ENCODE measurements at regions not wholly inside any gene's neighbourhood (a gene's known extent, or its start where the extent isn't known, plus 50 kb on each side); places are given as distances from the start of the nearest gene placed in this dataset.

GRCh38 chr1:172926070-172926469 is 124.7 kb downstream of the TNFSF18 start:
- no peak overlapping the region for H3K4me3 ChIP-seq (ENCODE audit: control insufficient read depth, low read depth, low read length)

GRCh38 chr1:172928412-172928811 is 122.3 kb downstream of the TNFSF18 start:
- no peak for TF ChIP-seq CTCF (conservative IDR thresholded peaks at IDR 0.05; ENCODE audit: control insufficient read depth, insufficient read depth, low read depth, low read length)
- no peak overlapping the region for H3K4me3 ChIP-seq (ENCODE audit: control insufficient read depth, low read depth, low read length)
- DNase-seq (ENCODE audit: low read depth): peak; percentile 92

More at GRCh38 chr1:172926070-172926469, 124.7 kb downstream of the TNFSF18 start:
- DNase-seq (ENCODE audit: low read depth): no peak
- no peak for TF ChIP-seq CTCF (conservative IDR thresholded peaks at IDR 0.05; ENCODE audit: control insufficient read depth, insufficient read depth, low read depth, low read length)

- no peak overlapping the region for H3K4me3 ChIP-seq (ENCODE audit: control insufficient read depth, low read depth, low read length)
- DNase-seq (ENCODE audit: low read depth): peak; percentile 79
- no peak for TF ChIP-seq CTCF (conservative IDR thresholded peaks at IDR 0.05; ENCODE audit: control insufficient read depth, insufficient read depth, low read depth, low read length)
These were observed 121.7 kb downstream of the TNFSF18 start for GRCh38 chr1:172929006-172929405.

- no peak for DNase-seq (ENCODE audit: low read depth)
- TF ChIP-seq CTCF (conservative IDR thresholded peaks at IDR 0.05; ENCODE audit: control insufficient read depth, insufficient read depth, low read depth, low read length): no peak
- H3K4me3 ChIP-seq (ENCODE audit: control insufficient read depth, low read depth, low read length): no peak overlapping the region
These were observed 120.6 kb downstream of the TNFSF18 start for GRCh38 chr1:172930142-172930541.

- no peak for DNase-seq (ENCODE audit: low read depth)
- H3K4me3 ChIP-seq (ENCODE audit: control insufficient read depth, low read depth, low read length): no peak overlapping the region
- no peak for TF ChIP-seq CTCF (conservative IDR thresholded peaks at IDR 0.05; ENCODE audit: control insufficient read depth, insufficient read depth, low read depth, low read length)
These were observed 119.4 kb downstream of the TNFSF18 start for GRCh38 chr1:172931340-172931739.

- DNase-seq (ENCODE audit: low read depth): no peak
These were observed 119.0 kb downstream of the TNFSF18 start for GRCh38 chr1:172931761-172932160.

More at GRCh38 chr1:172931761-172932160, 119.0 kb downstream of the TNFSF18 start:
- TF ChIP-seq CTCF (conservative IDR thresholded peaks at IDR 0.05; ENCODE audit: control insufficient read depth, insufficient read depth, low read depth, low read length): no peak
- H3K4me3 ChIP-seq (ENCODE audit: control insufficient read depth, low read depth, low read length): no peak overlapping the region
